ENCODE measurements at regions not wholly inside any gene's neighbourhood (a gene's known extent, or its start where the extent isn't known, plus 50 kb on each side); places are given as distances from the start of the nearest gene placed in this dataset.

DNA sequence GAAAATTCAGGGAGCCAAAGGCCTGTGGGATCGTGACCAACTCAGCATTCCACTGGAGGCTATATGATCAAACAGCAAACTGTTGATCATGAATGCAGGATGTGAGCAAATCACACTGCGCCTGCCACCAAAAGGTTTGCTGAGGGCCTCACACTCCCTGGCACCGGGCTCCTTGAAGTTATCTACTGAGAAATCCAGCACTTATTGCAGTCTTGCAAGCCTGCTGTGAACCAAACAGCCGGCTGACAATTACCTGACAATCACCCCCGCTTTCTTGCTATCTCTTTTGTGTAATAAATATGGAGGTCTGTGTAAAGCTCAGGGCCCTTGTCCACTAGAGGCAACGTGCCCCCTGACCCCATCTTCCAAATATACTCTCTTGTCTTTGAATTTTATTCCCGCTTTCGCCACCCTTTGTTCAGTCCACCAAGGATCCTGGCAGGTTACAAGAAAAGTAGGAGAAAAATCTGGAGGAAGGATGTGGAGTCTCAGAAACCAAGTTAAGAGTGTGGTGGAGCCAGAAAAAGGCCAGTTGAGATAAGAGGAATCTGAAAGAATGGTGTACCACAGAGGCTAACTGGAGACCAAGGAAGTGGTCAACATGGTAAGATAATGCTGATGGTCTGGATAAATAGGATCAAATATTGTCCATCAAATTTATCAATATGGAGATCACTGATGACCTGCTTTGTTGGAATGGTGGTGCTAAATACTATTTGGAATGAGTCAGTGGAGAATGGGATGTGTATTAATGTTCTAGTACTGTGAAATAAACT, 229.2 kb downstream of the ALX1 start:
- DNase-seq (ENCODE audit: low spot score), result no peak

DNA sequence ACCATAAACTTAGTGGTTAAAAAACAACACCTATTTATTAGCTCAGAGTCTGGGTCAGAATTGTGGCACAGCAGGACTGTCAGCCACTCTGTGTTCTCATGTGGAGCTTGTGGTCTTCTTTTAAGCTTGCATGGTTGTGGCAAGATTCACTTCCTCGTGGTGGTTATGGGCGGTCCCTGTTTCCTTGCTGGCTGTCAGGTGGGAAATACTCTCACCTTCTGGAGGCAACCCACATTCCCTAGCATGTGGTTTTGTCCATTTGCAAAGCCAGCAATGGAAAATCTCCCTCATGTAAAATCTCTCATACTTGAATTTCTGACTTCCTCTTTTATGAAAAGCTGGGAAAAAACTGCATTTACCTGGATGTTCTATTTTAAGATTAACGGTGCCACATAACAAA, 229.8 kb downstream of the ALX1 start:
- DNase-seq (ENCODE audit: low spot score), result peak; percentile 59

DNA sequence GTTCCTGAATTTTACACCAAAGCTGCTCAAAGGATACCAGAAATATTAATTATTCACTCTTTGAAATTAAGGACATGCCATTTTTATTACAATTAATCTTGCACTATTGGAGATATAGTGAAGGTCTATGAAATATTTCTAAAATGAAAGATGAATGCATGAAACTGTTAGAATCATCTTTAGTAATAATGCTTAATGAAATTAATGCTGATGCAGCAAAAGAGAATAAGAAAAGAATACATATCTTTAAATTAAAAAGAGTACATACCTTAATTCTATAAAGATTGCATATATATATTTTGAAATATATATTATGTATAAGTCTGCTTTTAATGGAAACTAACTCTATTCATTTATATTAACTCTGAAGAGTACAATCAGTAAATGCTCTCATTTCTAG, 236.0 kb downstream of the ALX1 start:
- no peak for DNase-seq (ENCODE audit: low spot score)

DNA sequence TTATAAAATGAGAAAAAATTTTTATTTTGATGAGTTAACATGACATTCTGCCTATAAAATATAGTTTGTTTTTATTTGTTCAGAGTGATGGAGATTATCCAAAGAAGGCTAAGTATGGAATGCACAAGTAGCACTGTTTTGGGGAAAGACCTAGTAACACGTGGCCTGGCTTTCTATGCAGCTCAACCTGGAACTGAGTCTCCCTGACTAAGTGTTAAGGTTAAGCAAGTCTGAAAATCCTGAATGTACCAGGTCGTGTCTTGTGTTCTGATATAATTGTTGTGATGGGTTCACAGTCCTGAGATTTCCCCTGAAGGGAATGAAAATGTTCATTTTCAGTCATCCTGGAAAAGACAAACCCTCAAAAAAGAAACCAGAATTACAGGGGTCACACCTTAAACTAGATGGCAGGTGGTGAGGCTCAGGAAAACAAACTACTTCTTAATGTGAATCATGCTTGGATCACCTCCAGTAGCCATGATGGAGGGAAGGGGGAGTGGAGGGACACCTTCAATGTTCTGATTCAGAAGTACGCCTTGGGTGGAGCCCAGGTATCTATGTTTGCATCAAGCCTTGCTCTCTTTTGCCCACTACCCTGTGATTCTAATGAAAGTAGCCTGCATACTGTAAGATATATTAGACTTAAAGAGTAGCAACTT, 236.8 kb downstream of the ALX1 start:
- no peak for DNase-seq (ENCODE audit: low spot score)

DNA sequence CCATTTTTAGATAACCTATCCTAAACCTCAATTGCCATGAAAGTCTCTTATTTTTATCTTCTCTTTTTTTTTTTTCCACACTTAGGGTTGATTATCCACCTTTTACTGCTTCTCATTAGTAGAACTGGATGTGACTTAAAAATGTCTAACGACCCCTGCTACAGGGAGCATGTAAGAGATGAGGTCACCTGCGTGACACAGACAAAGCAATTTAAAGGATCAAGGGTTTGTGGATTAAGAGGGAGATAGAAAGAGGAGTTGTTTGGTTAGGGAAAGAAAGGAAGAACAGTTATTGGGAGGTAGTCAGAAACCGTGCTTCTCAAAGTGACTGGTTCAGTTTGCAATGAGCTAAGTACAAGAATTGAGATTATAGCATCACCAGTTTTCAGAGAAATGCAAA, 239.1 kb downstream of the ALX1 start:
- DNase-seq (ENCODE audit: low spot score), result no peak

DNA sequence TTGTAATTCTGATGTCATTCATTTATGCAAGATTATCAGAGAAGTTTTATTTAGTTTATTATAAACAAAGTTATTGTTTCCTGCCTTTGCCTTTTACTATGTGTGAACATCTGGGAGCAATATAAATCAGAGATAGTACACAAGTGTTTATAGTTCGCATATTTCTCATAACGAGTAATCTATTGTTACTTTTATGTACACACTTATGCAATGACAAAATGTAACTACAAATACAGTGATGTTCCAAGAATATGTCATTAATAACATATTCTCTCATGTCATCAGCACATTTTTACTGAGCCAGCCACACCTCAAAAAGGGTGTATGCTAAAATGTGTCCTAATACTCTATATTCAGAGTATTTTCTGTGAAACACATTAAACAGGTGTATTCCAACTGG, 243.2 kb downstream of the ALX1 start:
- no peak for DNase-seq (ENCODE audit: low spot score)

DNA sequence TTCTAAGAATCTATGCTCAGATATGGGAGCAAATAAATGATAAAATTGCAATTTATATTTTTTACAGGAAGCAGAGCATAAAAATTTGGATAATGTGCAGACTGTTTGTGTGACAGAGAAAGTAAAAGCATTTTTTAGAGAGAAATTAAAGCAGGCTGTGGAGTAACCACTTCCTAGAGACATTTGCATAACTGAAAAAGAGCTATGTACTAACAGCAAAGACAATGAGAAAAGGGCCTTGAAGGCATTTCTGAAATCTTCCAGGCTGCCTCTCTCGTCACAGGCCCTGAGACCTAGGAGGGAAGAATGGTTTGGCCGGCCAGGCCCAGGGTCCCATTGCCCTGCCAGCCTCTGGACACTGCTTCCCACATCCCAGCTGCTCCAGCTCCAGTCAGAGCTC, 247.2 kb downstream of the ALX1 start:
- DNase-seq (ENCODE audit: low spot score), result no peak

DNA sequence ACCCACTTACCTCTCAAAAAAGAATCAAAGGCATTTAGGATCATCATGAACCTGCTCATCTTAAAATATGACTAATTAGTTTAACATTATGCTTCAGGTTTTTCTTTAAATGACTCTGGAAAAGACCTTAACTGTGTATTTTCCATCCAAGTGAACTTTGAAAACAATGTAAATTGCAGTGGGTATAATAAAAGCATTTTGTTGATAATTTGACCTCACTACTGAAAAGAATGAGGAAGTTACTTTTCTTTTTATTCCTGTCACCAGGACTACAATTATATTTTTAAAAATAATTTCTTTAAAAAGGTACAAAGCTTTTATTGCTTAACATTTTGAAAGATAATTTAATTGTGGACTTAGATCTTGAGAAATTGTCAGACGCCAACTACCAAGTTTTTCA, 249.9 kb downstream of the ALX1 start:
- DNase-seq (ENCODE audit: low spot score), result no peak

DNA sequence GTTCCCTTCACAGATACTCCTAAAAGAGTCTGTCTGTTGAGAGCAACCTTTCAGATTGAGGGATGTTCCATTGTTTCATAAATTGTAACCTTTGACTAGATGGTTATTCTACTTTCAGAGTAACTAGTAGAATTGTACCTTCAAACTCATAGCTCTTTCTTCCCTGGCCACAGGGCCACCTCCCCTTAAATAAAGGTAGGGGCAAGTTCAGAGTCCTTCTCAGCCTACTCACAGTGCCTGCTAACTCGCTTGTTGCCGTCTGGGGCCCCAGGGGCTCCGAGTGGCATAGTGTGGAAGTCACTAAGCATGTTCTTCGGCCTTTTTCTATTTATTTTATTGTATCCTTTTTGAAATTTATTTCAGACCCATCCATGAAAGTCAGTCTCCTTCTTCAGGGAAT, 250.4 kb downstream of the ALX1 start:
- no peak for DNase-seq (ENCODE audit: low spot score)

DNA sequence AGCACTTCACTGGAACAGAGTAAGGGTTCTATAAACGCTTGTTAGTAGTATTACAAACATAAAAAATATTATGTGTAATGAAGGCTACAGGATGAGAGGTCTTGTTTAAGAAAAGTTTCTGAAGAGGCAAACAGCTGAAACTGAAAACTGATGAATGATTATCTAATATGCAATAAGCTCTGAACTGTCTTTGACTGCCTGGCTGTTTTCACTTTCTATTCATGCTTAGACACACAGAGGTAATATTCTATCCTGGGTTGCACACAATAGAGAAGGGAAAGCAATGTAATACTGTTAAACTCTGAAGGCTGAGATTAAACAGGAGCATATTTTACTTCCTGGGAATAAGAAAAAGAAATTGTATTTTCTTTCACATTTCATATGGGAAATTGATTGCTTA, 251.3 kb downstream of the ALX1 start:
- DNase-seq (ENCODE audit: low spot score), result no peak

DNA sequence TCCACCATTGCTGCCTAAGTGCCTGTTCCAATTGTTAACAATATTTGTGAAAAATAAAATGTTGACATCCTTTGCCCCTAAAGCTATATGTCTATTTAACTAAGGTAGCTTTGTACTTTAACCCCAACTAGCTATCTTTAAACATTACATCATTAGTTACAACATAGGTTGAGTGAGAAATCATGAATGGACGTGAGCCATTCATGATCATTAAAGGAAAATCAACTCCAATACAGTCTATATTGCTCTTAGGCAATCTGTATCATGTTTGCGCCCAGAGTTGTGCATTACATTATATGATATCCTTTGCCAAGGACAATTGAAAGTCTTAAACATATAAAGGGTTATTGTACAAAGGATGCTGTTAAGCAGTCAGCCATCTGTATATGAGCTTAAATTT, 269.6 kb downstream of the ALX1 start:
- DNase-seq (ENCODE audit: low spot score), result no peak

DNA sequence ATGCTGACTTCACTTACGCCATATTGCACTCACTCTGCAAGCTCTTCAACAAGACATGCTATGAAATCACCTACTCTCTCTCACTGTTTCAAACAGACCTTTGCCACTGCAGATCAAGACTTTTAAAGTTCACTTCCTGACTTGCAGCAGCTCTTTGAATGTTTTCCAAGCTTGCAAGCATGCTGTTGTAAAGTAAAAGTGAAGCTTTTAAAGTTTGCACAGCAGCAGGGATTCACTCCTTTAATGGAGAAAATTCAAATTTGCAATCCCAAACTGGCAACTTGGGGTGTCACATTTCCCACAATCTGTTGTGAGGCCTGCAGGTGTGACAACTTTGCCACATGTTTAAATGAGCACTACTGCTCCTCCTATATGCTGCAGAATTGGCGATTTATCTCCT, 270.9 kb downstream of the ALX1 start:
- DNase-seq (ENCODE audit: low spot score), result no peak

DNA sequence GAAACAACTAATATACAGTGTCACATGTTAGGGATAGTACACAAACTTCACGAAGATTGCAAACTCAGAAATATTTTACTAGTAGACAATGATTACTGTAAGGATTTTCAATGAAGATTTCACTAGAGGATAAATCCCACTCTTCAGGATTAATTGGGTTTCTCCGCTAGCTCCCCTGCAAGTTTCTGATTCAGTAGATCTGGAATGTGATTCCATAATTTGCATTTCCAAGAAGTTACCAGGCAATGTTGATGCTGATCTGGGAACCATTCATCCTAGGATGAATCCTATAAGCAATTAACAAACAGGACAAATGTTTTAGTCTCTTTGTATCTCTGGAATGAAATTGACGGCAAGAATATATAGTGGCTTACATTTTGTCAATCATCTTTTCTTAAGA, 272.4 kb downstream of the ALX1 start:
- DNase-seq (ENCODE audit: low spot score), result no peak

DNA sequence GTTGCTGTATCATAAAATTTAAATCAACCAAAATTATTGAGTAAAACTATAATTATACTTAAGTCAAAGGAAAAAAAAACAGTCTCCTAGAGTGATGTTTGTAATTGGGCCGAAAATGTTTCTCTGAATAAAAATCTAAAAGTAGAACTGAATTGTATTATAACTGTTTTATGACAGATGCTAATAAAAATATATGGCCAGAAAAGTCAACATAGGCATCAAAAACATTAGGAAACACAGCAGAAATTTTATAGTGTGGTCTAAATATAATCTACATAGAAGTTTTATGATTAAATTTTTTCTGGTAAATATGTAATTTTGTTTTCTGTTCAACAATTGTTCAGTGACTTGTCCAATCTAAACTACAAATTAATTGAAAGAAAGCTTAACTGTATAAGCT, 277.8 kb downstream of the ALX1 start:
- no peak for DNase-seq (ENCODE audit: low spot score)

DNA sequence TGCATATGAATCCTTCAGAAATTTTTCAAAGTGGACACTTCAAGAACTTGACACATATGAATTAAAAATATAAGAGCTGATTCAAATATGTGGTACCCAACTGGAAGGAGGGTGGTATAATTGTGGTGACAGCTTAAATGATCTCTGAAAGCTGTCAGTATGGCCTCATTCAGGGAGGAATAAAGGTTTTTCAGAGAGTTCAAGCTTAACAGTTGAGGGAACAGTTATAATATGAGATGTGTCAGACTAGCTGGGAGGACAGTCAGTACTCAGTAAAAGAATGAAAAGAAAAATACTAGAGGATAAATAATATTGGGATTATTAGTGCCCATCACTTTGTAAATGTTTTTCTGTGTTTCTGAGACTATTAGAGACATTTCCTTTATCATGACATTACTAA, 277.5 kb downstream of the RASSF9 start:
- DNase-seq (ENCODE audit: low spot score), result no peak

DNA sequence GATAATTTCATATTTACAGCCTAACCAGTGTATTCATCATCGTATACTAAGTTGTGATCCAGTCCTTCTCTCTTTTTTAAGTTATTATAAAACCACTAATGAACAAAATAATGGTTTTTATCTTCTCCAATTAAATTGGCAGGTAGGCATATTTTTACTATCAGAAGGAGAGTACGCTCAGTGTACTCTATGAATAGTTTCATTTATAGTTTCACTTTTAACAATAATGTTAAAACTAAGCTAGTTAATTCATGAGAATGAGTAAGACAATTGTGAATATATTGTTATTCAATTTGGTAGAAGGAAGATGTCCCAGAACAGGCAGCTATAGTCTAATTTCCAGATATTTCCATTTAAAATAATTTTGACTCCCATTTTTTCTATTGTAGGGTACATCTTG, 277.1 kb downstream of the RASSF9 start:
- DNase-seq (ENCODE audit: low spot score), result no peak

DNA sequence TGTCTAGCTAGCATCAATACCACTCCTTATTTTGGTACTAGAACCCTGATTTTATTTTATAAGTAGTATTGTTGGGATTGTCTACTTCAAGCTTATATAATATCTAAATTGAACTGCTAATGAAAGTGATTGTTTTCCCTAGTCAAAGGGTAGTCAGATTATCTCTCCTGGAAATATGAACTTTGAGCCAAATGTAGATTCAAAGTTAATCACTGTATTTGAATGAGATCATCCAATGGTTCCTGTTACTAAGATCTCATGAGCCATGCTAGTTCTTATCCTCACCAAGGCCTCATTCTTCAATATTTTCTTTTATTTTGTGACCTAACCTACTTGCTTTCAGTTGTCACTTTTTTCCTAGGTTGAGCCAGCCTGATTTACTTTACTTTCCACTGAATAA, 276.7 kb downstream of the RASSF9 start:
- no peak for DNase-seq (ENCODE audit: low spot score)

DNA sequence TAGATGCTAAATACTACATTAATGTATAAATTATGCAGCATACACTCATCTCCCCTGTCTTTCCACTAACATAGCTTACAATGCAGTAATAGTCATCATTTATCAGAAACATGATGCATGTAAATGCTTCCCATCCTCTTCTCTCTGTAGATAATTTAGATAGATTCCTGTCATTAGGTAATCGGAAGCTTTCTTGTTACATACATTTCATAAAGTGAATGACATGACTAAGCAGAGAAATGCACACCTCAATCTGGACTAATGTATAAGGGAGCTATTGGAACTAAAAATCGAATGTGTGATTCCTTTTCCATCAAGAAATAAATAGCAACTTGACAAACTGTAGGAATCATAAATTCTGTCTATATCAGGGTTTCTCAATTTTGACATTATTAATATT, 273.4 kb downstream of the RASSF9 start:
- no peak for DNase-seq (ENCODE audit: low spot score)

DNA sequence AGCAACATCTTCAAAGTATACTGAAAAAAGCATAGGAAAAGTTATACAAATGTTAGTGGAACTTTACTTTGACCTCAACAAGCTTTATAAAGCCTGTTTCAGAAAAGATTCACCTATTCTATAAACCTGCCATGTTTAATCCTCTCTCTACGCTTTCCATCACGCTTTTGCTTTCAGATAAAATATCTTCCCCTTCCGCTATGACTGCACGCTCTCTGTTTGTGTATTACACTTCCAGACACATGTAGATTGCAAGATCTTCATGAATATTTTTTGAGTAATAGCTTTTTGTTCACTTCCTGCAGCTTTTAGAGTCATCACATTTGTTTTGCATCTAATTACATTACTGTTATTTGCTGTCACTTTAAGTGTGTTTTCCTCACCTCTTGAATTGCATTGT, 271.4 kb downstream of the RASSF9 start:
- no peak for DNase-seq (ENCODE audit: low spot score)

DNA sequence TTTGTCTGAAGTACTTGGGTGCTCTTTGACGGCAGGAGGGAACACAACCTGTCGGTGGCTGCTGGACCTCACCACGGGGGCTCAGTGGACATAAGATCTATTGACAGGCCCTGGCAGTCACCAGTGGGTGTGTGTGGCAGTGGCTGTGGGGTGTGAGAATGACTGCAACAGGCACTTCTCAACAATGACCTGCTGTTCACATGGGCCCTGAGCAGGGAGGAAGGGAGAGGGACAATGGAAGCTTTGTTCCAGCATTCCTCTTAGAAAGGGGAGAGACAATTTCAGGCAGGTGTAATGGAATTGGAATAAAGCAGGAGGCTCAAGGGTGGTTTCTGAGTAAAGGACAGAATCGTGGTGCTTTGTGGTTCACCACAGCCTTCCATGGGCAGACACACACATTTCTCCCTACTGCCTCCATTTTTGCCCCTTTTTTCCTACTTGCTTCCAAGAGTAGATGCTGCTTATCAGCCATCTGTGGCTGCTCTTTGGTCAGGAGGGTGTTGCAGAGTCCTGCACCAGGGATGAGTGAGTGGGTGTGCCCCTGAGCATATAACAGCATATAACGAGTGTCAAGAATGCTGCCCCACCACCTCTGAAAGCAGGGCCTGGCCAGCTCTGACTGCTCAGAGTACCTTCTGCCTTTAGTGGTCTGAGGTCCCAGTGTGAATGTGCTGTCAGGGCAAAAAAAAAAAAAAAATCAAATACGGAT, 267.7 kb downstream of the RASSF9 start:
- DNase-seq (ENCODE audit: low spot score), result peak; percentile 1

DNA sequence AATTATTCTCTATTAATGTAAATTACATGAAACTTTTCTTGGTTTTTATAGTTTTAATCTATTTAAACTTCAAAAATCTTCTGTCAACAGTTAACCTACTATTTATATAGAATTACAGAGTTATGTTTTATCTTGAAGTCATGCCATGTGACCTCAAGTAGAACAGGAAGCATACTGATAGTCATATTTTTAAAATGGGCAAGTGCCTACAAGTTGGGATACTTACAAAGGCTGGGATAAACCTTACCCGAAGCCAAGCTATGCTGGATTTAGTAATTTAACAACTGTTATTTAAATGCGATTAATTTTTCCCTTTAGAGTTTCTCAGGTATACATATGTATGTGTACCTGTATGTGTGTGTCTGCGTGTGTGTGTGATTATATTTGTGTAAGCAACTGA, 266.9 kb downstream of the RASSF9 start:
- no peak for DNase-seq (ENCODE audit: low spot score)

DNA sequence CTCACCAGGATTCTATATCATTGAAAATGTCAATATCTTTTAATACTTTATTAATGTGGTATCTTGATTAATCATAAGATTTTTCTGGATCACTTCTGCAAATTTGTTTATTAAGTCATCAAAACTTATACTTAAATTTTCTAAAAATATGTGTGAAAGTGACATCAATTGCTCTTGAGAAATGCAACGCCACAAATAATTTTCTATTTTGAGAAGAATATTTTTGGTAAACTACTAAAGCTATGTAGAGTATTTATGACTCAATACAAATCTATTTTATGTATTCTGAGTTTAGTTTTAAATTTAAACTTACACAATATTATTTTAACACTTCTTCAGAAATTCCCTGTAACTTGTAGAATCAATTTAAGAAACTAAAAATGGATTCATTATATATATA, 263.3 kb downstream of the RASSF9 start:
- DNase-seq (ENCODE audit: low spot score), result no peak

DNA sequence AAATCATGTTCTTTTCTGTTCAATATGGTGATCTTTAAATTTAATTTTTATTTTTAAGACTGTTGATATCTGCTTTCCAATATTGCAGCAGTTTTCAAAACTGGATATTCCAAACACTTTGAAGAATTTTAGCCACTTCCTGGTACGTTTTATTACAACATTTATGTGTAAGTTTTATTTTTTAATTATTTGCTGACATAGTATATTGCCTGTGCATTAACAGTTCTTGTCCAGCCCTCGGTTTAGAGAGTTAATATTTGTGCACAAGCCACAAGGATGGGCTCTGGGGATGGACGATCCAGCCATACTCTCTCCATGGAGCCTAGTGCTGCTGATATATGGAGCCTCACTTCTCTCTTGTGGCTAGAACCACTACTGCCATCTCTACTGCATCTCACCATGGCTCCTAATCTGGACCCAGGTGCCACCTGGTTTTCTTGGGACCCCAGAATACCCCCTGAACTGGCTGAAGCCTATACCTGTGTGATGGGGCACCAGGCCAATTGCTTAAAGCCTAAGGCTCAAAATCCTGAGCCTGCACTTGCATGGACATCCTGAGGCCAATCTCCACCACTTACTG, 262.5 kb downstream of the RASSF9 start:
- no peak for DNase-seq (ENCODE audit: low spot score)
